Spleen (tissue), 7 donors: ENCODE measurements at regions not wholly inside any gene's neighbourhood (a gene's known extent, or its start where the extent isn't known, plus 50 kb on each side); places are given as distances from the start of the nearest gene placed in this dataset.

Source experiments
- CTCF ChIP-seq, 11 experiments: fragments of 200-600 bp in 7 of 11; fragments of 450-650 bp in 4 of 11; sonication (generic) in 4 of 11; IDR thresholded peaks in 8 of 11; conservative IDR thresholded peaks in 3 of 11; 1 replicate in 7 of 11; 2 replicates in 4 of 11; pipeline versions ENCODE4 v1.4.0 to v1.8.0; 2016 to 2021; ENCODE audit warnings: antibody characterized with exemption in 11 of 11, inconsistent platforms in 4 of 11, mild to moderate bottlenecking in 1 of 11
- POLR2A ChIP-seq, 3 donors: fragments of 450-650 bp; IDR thresholded peaks; one replicate each; pipeline ENCODE4 v1.5.1; 2017; ENCODE audit warnings: antibody characterized with exemption in 3 of 3, mild to moderate bottlenecking in 1 of 3
- donor health status: DM: no; HTN: no; CAD: no; lungs with moderate emphysema.
- donor health status: DM: no; HTN: no; CAD: no.
- donor health status: DM: no; HTN: no; CAD: no.

DNA sequence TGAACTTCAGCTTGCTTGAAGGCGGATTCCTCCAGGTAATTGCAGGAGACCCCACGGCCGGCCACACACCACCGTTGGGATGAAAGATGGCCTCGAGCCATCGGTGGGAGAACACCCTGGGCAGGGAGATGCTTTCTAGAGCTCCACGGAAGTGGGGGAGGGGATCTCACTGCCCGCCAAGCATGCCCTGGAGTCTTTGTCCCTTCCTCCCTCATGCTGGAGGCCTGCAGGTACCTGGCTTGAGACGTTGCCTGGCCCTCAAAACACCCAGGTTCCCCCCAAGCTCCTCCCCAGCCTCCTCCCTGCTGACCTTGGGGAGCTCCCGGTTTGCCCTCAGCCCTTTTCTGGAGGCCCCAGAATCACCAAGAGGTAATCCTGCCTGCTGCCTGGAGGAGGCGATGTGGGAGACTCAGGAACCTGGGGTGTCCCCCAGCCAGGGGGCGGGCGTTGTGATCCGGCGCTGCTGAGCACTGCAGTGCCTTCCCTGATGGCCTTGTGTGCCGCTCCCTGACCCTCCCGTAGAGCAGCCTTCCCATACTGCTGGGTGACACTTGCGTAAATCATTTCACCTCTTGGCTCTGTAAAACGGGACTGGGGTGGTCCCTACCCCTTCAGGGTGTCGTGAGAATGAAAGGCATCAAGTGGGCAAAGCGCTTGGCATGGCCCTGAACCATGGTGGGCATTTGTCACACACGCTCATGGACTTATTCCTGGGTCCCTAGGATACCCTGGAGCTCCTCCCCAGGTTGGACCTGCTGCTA, 91.4 kb downstream of the CEBPB start:
- TF ChIP-seq POLR2A (IDR thresholded peaks at IDR 0.05) = no peak
- peak in 2 of 11 experiments; percentile 11 to 26 for TF ChIP-seq CTCF (IDR thresholded peaks at IDR 0.05 in 8 of 11, conservative IDR thresholded peaks at IDR 0.05 in 3 of 11)
